ENCODE measurements at regions not wholly inside any gene's neighbourhood (a gene's known extent, or its start where the extent isn't known, plus 50 kb on each side); places are given as distances from the start of the nearest gene placed in this dataset.

DNA sequence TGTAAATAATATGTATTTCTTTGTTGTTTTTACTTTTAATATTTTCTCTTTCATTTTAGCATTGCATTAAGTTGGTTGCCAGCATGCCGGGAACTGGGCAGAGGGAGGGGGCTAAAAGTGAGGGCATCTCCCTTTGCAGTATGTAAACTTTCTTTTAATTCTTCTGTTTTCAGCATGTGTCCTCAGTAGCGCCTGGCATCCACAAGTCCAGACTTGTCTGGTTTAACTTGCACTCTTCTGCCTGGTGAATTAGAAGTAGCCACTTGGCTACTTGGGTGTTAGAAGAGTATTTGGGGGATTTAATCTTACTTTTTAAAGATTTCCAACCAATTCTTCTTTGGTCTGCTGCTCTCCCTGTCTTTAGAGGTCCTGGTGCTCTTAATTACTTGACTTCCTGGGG, 117.2 kb upstream of the SCAF11 start:
- TF ChIP-seq CTCF (conservative IDR thresholded peaks at IDR 0.05; ENCODE audit: low read depth, low read length) (no peak), RAD21 (IDR thresholded peaks at IDR 0.05; ENCODE audit: low read length) (no peak), POLR2A (IDR thresholded peaks at IDR 0.05; ENCODE audit: low read depth, low read length) (no peak), BHLHE40 (IDR thresholded peaks at IDR 0.05; ENCODE audit: low read depth, low read length) (no peak), SMC3 (IDR thresholded peaks at IDR 0.05; ENCODE audit: low read depth, low read length) (no peak)
- TF ChIP-seq, protein P1, sequence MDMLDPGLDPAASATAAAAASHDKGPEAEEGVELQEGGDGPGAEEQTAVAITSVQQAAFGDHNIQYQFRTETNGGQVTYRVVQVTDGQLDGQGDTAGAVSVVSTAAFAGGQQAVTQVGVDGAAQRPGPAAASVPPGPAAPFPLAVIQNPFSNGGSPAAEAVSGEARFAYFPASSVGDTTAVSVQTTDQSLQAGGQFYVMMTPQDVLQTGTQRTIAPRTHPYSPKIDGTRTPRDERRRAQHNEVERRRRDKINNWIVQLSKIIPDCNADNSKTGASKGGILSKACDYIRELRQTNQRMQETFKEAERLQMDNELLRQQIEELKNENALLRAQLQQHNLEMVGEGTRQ (IDR thresholded peaks at IDR 0.05; ENCODE audit: low read depth, low read length), result no peak
